ENCODE measurements at regions not wholly inside any gene's neighbourhood (a gene's known extent, or its start where the extent isn't known, plus 50 kb on each side); places are given as distances from the start of the nearest gene placed in this dataset.
"Not testable (repeated sequence)": the region's sequence is repeated elsewhere in the genome, so short reads cannot be mapped to it uniquely, and the experiment has no call there.

DNA sequence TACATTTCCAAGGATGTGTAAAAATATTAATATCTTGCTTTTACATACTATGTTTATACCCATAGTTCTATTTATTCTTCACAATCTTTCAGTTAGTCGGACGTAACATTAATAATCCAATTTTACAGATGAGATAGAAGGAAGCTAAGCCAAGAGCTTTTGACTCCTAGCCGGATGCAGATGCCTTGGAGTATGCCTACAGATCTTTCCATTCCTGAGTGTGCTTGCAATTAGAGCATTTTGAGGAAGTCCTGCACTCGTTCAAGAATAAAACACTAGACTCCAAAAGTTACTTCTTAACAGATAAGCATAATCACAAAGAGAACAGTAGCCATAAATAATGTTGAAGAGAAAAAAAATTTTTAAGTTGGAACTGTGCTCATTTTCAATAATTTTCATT, 337.6 kb upstream of the CLEC14A start:
- Mint-ChIP-seq H3K4me1 (no peaks in the 10 kb centered on the region), H3K9me3 (peaks cover 3% of the 10 kb centered on the region), H3K27ac (no peak overlapping the region), H3K36me3 (ENCODE audit: low read depth) (no peaks in the 10 kb centered on the region), H3K27me3 (no peaks in the 10 kb centered on the region), H3K4me3 (no peak overlapping the region)
- ChIA-PET CTCF (no interaction called here), POLR2A (no interaction called here)
- DNase-seq, result no peak

DNA sequence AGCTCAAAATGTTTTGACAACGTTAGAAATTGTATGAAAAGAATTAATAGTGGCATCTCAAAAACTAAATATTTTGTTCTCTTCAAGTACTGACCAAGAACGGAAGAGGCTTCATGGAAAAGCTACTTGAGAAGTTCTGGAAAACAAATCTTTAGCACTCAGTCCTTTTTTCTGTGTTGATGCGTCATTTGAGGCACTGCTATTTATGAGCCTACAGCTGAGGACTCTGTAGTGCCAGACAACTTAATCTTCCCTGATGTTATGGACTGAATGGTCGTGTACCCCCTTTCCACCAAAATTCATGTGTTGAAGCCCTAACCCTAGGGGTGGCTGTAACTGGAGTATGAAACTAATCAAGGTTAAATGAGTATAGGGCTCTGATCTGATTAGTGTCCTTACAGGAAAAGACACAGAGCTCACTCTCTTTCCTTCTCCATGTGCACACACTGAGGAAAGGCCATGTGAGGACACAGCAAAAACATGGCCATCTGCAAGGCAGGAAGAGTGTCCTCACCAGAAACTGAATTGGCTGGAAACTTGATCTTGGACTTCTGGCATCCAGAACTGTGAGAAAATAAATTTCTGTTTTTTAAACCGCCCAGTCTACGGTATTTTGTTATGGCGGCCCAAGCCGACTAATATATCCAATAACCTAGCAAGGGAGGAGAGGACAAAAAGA, 337.0 kb upstream of the CLEC14A start:
- Mint-ChIP-seq H3K27me3 (no peaks in the 10 kb centered on the region), H3K4me1 (no peaks in the 10 kb centered on the region)
- no peak for DNase-seq

DNA sequence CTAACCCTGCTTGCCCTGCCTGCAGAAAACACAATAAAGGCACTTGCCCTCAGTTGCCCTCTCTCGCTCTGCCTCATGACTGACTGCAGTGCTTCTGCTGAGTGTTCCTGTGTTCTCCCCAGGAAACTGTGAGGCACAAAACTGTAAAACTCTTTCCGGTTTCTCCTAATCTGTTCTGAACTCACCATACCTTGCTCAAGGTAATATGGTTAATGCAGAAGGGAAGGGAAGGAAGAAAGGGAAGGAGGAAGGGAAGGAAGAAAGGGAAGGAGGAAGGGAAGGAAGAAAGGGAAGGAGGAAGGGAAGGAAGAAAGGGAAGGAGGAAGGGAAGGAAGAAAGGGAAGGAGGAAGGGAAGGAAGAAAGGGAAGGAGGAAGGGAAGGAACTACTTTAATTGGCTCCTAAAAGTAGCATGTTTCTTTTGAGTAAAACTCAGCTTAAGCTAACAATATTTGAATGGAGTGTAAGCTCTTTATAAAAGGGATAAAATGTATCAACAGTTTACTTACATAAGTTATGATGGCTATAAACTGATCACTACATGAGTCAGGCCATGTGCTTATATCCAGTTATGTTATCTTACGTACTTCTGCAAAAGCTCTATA, 334.0 kb upstream of the CLEC14A start:
- Mint-ChIP-seq H3K4me3 (no peak overlapping the region), H3K36me3 (ENCODE audit: low read depth) (no peaks in the 10 kb centered on the region)
- CTCF ChIA-PET, result no interaction called here

More for the DNA sequence above, 337.0 kb upstream of the CLEC14A start:
- ChIA-PET CTCF (no interaction called here), POLR2A (no interaction called here)
- Mint-ChIP-seq H3K27ac (no peak overlapping the region), H3K9me3 (peaks cover 3% of the 10 kb centered on the region), H3K4me3 (no peak overlapping the region), H3K36me3 (ENCODE audit: low read depth) (no peaks in the 10 kb centered on the region)

DNA sequence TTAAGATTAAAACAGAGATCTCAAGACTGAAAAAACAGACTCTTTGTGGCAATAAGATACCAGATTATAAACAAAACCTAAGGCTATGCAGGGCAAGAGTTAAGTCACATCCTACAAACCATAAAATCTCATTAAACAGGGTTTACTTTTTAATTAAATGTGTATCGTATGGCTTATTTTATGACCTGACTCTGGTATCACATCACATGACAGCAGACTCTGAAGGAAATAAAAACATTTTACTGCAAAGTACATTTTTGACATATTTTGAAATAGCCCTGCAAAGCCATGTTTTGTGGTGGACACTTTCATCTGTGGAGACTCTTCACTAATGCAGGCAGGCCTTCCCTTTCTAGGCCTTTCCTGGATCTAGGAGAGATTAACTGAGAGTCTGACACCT, 327.6 kb upstream of the CLEC14A start:
- ChIA-PET POLR2A (interaction anchor here (0.6 kb wide), 1 partner anchor 49 kb away, joined by 11 read pairs; no protein-coding TSS in a partner anchor), CTCF (no interaction called here)
- Mint-ChIP-seq H3K4me1 (no peaks in the 10 kb centered on the region), H3K36me3 (ENCODE audit: low read depth) (no peaks in the 10 kb centered on the region), H3K9me3 (no peaks in the 10 kb centered on the region), H3K27me3 (no peaks in the 10 kb centered on the region), H3K4me3 (no peak overlapping the region), H3K27ac (no peak overlapping the region)
- DNase-seq, result no peak

More for the DNA sequence above, 334.0 kb upstream of the CLEC14A start:
- H3K9me3 Mint-ChIP-seq, result no peaks in the 10 kb centered on the region
- no peak for DNase-seq
- no peaks in the 10 kb centered on the region for H3K4me1 Mint-ChIP-seq
- POLR2A ChIA-PET, result no interaction called here
- no peak overlapping the region for H3K27ac Mint-ChIP-seq
- H3K27me3 Mint-ChIP-seq, result no peaks in the 10 kb centered on the region

DNA sequence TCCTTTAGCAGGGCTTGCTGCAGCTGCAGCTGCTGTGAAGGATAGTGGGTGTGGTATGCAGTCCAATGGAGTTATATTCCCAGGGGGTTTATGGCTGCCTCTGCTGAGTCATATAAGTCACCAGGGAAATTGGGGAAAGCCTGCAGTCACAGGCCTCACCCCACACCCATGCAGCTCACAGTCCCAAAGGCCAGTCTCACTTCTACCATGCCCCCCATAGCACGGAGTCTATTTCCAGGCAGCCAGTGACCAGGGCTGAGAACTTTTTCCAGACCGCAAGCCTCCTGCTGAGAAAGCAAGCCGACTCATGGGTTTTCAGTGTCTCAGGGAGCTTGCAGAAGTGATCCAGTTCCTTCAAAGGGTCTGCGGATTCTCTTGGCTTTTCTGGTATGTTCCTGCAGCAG, 322.4 kb upstream of the CLEC14A start:
- no peaks in the 10 kb centered on the region for H3K27me3 Mint-ChIP-seq
- no peaks in the 10 kb centered on the region for H3K9me3 Mint-ChIP-seq
- no peak for DNase-seq
- no peaks in the 10 kb centered on the region for H3K36me3 Mint-ChIP-seq (ENCODE audit: low read depth)
- ChIA-PET POLR2A (no interaction called here), CTCF (interaction anchor here (0.6 kb wide), 1 partner anchor 47 kb away, joined by 4 read pairs; no protein-coding TSS in a partner anchor)
- H3K27ac Mint-ChIP-seq, result no peak overlapping the region
- H3K4me1 Mint-ChIP-seq, result no peaks in the 10 kb centered on the region
- H3K4me3 Mint-ChIP-seq, result no peak overlapping the region

- CTCF ChIA-PET, result no interaction called here
- POLR2A ChIA-PET, result no interaction called here
- no peak overlapping the region for H3K4me3 Mint-ChIP-seq
- H3K27me3 Mint-ChIP-seq, result no peaks in the 10 kb centered on the region
- H3K27ac Mint-ChIP-seq, result no peak overlapping the region
- no peaks in the 10 kb centered on the region for H3K36me3 Mint-ChIP-seq (ENCODE audit: low read depth)
- DNase-seq, result no peak
- no peaks in the 10 kb centered on the region for H3K9me3 Mint-ChIP-seq
- no peaks in the 10 kb centered on the region for H3K4me1 Mint-ChIP-seq
These were observed 311.8 kb upstream of the CLEC14A start for GRCh38 chr14:38567703-38568102.

DNA sequence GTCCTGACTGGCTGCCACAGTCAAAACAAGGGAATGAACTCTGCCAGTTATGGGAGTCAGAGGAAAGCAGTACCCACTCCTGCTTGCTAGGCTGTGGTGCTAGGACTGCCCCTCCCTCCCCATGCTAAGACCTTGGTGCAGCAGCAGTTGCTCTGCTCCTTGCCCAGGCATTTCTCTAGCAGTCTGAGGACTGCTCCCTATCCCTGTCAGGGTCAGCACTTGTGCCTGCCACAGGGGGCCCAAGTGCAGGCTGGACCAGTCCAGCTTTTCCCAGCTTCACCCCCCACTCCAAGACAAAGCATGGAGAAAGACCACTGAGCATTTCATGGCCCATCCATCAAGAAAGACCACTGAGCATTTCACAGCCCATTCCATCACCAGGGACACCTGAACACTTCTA, 305.8 kb upstream of the CLEC14A start:
- Mint-ChIP-seq H3K9me3 (peaks cover 11% of the 10 kb centered on the region), H3K27ac (no peak overlapping the region), H3K27me3 (no peaks in the 10 kb centered on the region), H3K4me3 (no peak overlapping the region), H3K4me1 (no peaks in the 10 kb centered on the region), H3K36me3 (ENCODE audit: low read depth) (no peaks in the 10 kb centered on the region)
- ChIA-PET CTCF (no interaction called here), POLR2A (no interaction called here)
- no peak for DNase-seq

- no peaks in the 10 kb centered on the region for H3K36me3 Mint-ChIP-seq (ENCODE audit: low read depth)
- ChIA-PET POLR2A (no interaction called here), CTCF (no interaction called here)
- no peak overlapping the region for H3K4me3 Mint-ChIP-seq
- H3K27me3 Mint-ChIP-seq, result no peaks in the 10 kb centered on the region
- no peaks in the 10 kb centered on the region for H3K4me1 Mint-ChIP-seq
- no peak overlapping the region for H3K27ac Mint-ChIP-seq
- DNase-seq, result no peak
- peaks cover 11% of the 10 kb centered on the region for H3K9me3 Mint-ChIP-seq
These were observed 303.8 kb upstream of the CLEC14A start for GRCh38 chr14:38559711-38560110.

DNA sequence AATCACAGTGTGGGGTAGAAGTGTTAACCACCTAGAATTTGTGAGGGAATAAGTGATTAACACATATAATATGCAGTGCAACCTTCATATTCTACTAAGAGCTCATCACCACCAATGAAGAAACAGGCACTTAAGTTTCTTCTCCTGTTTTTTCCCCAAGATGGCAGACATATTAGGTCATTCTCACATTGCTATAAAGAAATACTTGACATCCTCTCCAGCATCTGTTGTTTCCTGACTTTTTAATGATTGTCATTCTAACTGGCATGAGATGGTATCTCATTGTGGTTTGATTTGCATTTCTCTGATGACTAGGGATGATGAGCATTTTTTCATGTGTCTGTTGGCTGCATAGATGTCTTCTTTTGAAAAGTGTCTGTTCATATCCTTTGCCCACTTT, 301.5 kb upstream of the CLEC14A start:
- DNase-seq; H3K36me3 Mint-ChIP-seq (ENCODE audit: low read depth); POLR2A ChIA-PET; H3K27me3 Mint-ChIP-seq; H3K4me1 Mint-ChIP-seq; H3K27ac Mint-ChIP-seq; H3K4me3 Mint-ChIP-seq: not testable (repeated sequence)
- H3K9me3 Mint-ChIP-seq, result peaks cover 11% of the 10 kb centered on the region
- CTCF ChIA-PET, result interaction anchor here (0.5 kb wide), 1 partner anchor 13 kb away, joined by 3 read pairs; no protein-coding TSS in a partner anchor

DNA sequence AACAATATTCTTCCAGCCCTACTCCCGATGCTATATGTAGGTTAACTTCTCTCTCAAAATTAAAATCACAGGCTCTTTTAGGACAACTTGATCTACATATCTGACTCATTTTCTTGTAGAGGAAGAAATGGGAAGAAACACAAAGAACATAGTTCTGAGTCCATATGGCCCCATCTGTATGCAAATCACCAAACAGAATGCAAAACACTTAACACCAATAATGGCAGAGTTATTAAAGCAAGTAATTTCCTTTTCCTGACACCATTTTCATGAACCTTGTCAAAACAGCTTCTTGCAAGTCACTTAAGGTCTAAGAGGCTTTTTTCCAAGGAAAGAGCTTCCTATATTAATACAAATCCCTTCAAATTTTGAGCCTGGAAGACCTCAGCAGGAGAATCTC, 300.4 kb upstream of the CLEC14A start:
- ChIA-PET CTCF (no interaction called here), POLR2A (no interaction called here)
- H3K27me3 Mint-ChIP-seq, result no peaks in the 10 kb centered on the region
- H3K27ac Mint-ChIP-seq, result no peak overlapping the region
- H3K36me3 Mint-ChIP-seq (ENCODE audit: low read depth), result no peaks in the 10 kb centered on the region
- peaks cover 4% of the 10 kb centered on the region for H3K9me3 Mint-ChIP-seq
- no peak for DNase-seq
- no peak overlapping the region for H3K4me3 Mint-ChIP-seq
- no peaks in the 10 kb centered on the region for H3K4me1 Mint-ChIP-seq

GRCh38 chr14:38554026-38554425, 298.1 kb upstream of the CLEC14A start:
- no peak overlapping the region for H3K4me3 Mint-ChIP-seq
- H3K36me3 Mint-ChIP-seq (ENCODE audit: low read depth), result no peaks in the 10 kb centered on the region
- CTCF ChIA-PET, result no interaction called here
- no peak overlapping the region for H3K27ac Mint-ChIP-seq
- H3K4me1 Mint-ChIP-seq, result no peaks in the 10 kb centered on the region
- POLR2A ChIA-PET, result no interaction called here
- DNase-seq, result no peak
- no peaks in the 10 kb centered on the region for H3K27me3 Mint-ChIP-seq
- H3K9me3 Mint-ChIP-seq, result peaks cover 2% of the 10 kb centered on the region

- ChIA-PET POLR2A (no interaction called here), CTCF (no interaction called here)
- H3K4me1 Mint-ChIP-seq, result no peaks in the 10 kb centered on the region
- no peak for DNase-seq
- no peaks in the 10 kb centered on the region for H3K36me3 Mint-ChIP-seq (ENCODE audit: low read depth)
- no peak overlapping the region for H3K27ac Mint-ChIP-seq
- no peak overlapping the region for H3K4me3 Mint-ChIP-seq
- no peaks in the 10 kb centered on the region for H3K27me3 Mint-ChIP-seq
- H3K9me3 Mint-ChIP-seq, result peaks cover 2% of the 10 kb centered on the region
These were observed 297.7 kb upstream of the CLEC14A start for GRCh38 chr14:38553586-38553985.

- ChIA-PET POLR2A (no interaction called here), CTCF (no interaction called here)
- no peaks in the 10 kb centered on the region for H3K4me1 Mint-ChIP-seq
- H3K27me3 Mint-ChIP-seq, result no peaks in the 10 kb centered on the region
- no peaks in the 10 kb centered on the region for H3K36me3 Mint-ChIP-seq (ENCODE audit: low read depth)
- no peaks in the 10 kb centered on the region for H3K9me3 Mint-ChIP-seq
- no peak overlapping the region for H3K27ac Mint-ChIP-seq
- H3K4me3 Mint-ChIP-seq, result no peak overlapping the region
- DNase-seq, result no peak
These were observed 293.7 kb upstream of the CLEC14A start for GRCh38 chr14:38549564-38549963.

DNA sequence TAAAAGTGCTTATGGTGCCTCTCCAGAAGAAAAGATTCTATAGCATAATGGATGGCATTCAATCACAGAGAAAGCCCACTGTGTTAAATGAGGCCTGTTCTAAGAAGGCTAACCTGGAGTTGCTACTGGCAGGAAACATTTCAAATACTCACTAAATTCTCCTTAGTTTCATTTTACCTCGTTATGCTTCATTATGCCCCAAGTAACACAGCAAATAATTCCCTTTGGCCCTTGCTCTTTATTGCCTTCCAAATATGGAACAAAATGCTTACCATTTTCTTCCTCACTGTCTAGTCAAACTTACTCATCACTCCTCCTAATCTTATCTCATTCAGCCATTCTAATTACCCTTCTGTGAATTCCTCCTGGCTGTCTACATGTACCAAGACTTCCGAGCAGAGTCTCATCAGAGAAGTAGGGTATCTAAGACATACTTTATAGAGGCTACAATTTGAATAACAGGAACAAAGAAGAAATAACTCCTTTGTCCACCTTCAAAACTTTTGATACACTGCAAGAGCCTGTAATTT, 292.1 kb upstream of the CLEC14A start:
- CTCF ChIA-PET, result no interaction called here
- no peak overlapping the region for H3K27ac Mint-ChIP-seq
- no peak overlapping the region for H3K4me3 Mint-ChIP-seq
- H3K27me3 Mint-ChIP-seq, result no peaks in the 10 kb centered on the region
- no peaks in the 10 kb centered on the region for H3K4me1 Mint-ChIP-seq
- no peaks in the 10 kb centered on the region for H3K36me3 Mint-ChIP-seq (ENCODE audit: low read depth)
- no peak for DNase-seq
- peaks cover 2% of the 10 kb centered on the region for H3K9me3 Mint-ChIP-seq
- POLR2A ChIA-PET, result no interaction called here
